ENCODE measurements at regions not wholly inside any gene's neighbourhood (a gene's known extent, or its start where the extent isn't known, plus 50 kb on each side); places are given as distances from the start of the nearest gene placed in this dataset.

DNA sequence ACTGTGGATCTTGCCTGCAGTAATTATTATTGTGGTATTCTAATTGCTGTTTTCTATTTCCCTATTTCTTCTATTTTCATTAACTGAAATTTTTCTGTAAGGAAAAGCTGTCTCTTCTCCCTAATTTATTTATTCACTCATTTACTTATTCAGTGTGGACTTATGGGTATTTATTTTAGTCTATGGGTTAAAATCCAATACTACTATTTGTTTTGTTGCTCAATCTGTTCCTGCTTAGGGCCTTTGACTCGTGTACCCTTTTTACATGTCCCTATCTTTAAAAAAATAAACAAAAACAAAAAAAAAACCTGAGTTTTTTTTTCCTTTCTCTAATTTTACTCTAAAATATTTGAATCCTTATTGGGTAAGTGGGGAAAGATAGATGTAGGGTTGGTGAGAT lies 166.2 kb upstream of the IVNS1ABP start:
- DNase-seq = no peak
- H3K36me3 ChIP-seq (ENCODE audit: control insufficient read depth, insufficient read depth, low read length) = no peaks in the 10 kb centered on the region
- no peak overlapping the region for H3K4me3 ChIP-seq (ENCODE audit: insufficient read depth, low read depth, low read length, poor library complexity, severe bottlenecking)
- no peaks in the 10 kb centered on the region for H3K27me3 ChIP-seq (replicated peaks; ENCODE audit: control insufficient read depth, insufficient read depth, low read length, poor library complexity, severe bottlenecking)
- H3K9me3 ChIP-seq (ENCODE audit: control insufficient read depth, low read length) = no peaks in the 10 kb centered on the region
- no peaks in the 10 kb centered on the region for H3K4me1 ChIP-seq (ENCODE audit: control insufficient read depth, insufficient read depth, low read length, poor library complexity, severe bottlenecking)
- H3K27ac ChIP-seq (ENCODE audit: insufficient read depth, low read length, poor library complexity, severe bottlenecking) = no peak overlapping the region

DNA sequence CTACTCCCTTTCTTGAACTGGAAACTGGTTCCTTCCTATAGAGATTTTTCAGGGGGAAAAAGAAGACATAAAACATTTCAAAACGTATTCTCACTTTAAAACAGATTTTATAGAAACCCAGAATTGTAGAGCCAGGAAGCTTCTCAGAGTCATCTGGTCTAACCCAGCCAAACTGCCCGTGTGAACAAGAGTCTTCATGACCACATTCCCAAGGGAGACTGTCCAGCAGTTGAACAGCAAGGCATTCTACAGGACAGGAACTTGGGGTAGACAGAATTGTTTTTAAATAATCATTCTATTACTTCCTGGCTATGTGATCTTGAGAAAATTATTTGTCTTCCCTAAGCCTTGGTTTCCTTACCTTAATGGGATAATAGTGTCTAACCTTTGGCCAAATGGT lies 163.5 kb upstream of the IVNS1ABP start:
- no peaks in the 10 kb centered on the region for H3K9me3 ChIP-seq (ENCODE audit: control insufficient read depth, low read length)
- no peak for DNase-seq
- no peak overlapping the region for H3K4me3 ChIP-seq (ENCODE audit: insufficient read depth, low read depth, low read length, poor library complexity, severe bottlenecking)
- H3K4me1 ChIP-seq (ENCODE audit: control insufficient read depth, insufficient read depth, low read length, poor library complexity, severe bottlenecking) = no peaks in the 10 kb centered on the region
- no peaks in the 10 kb centered on the region for H3K36me3 ChIP-seq (ENCODE audit: control insufficient read depth, insufficient read depth, low read length)
- no peaks in the 10 kb centered on the region for H3K27me3 ChIP-seq (replicated peaks; ENCODE audit: control insufficient read depth, insufficient read depth, low read length, poor library complexity, severe bottlenecking)
- H3K27ac ChIP-seq (ENCODE audit: insufficient read depth, low read length, poor library complexity, severe bottlenecking) = no peak overlapping the region

DNA sequence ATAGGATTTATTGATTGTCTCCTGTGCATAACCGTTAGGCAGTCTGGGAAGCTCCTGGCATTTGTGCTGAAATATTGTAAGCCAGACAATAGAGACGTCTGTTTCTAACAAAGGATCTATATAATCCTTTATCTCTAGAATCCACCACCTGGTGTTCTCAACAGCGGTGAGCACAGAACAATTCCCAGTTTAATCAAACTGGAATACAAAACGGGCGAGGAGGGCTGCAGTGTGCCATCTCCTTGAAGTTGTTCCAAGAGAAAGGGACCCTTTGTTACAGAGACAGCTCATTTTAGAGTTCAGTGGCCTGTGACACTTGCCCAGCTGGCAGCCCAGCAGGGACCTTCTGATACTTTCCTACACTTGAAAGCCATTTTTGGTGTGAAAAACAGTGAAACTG lies 162.8 kb upstream of the IVNS1ABP start:
- no peaks in the 10 kb centered on the region for H3K36me3 ChIP-seq (ENCODE audit: control insufficient read depth, insufficient read depth, low read length)
- H3K27ac ChIP-seq (ENCODE audit: insufficient read depth, low read length, poor library complexity, severe bottlenecking) = no peak overlapping the region
- no peaks in the 10 kb centered on the region for H3K27me3 ChIP-seq (replicated peaks; ENCODE audit: control insufficient read depth, insufficient read depth, low read length, poor library complexity, severe bottlenecking)
- DNase-seq = no peak
- H3K4me3 ChIP-seq (ENCODE audit: insufficient read depth, low read depth, low read length, poor library complexity, severe bottlenecking) = no peak overlapping the region
- H3K9me3 ChIP-seq (ENCODE audit: control insufficient read depth, low read length) = no peaks in the 10 kb centered on the region
- H3K4me1 ChIP-seq (ENCODE audit: control insufficient read depth, insufficient read depth, low read length, poor library complexity, severe bottlenecking) = no peaks in the 10 kb centered on the region

DNA sequence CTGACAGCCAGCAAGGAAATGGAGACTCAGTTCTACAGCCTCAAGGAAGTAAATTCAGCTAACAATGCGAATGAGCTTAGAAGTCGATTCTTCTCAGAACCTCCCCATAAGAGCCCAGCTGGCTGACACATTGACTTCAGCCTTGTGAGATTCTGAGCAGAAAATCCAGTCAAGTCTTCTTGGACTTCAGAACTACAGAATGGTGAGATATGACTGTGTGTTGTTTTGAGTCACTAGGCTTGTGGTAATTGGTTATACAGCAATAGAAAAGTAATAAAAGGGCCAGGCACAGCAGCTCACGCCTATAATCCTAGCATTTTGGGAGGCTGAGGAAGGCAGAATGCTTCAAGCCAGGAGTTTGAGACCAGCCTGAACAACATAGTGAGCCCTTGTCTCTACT lies 161.8 kb upstream of the IVNS1ABP start:
- Histone ChIP-seq H3K9me3 (ENCODE audit: control insufficient read depth, low read length) (no peaks in the 10 kb centered on the region), H3K27ac (ENCODE audit: insufficient read depth, low read length, poor library complexity, severe bottlenecking) (no peak overlapping the region), H3K36me3 (ENCODE audit: control insufficient read depth, insufficient read depth, low read length) (no peaks in the 10 kb centered on the region), H3K4me1 (ENCODE audit: control insufficient read depth, insufficient read depth, low read length, poor library complexity, severe bottlenecking) (no peaks in the 10 kb centered on the region), H3K27me3 (replicated peaks; ENCODE audit: control insufficient read depth, insufficient read depth, low read length, poor library complexity, severe bottlenecking) (no peaks in the 10 kb centered on the region), H3K4me3 (ENCODE audit: insufficient read depth, low read depth, low read length, poor library complexity, severe bottlenecking) (no peak overlapping the region)
- no peak for DNase-seq

DNA sequence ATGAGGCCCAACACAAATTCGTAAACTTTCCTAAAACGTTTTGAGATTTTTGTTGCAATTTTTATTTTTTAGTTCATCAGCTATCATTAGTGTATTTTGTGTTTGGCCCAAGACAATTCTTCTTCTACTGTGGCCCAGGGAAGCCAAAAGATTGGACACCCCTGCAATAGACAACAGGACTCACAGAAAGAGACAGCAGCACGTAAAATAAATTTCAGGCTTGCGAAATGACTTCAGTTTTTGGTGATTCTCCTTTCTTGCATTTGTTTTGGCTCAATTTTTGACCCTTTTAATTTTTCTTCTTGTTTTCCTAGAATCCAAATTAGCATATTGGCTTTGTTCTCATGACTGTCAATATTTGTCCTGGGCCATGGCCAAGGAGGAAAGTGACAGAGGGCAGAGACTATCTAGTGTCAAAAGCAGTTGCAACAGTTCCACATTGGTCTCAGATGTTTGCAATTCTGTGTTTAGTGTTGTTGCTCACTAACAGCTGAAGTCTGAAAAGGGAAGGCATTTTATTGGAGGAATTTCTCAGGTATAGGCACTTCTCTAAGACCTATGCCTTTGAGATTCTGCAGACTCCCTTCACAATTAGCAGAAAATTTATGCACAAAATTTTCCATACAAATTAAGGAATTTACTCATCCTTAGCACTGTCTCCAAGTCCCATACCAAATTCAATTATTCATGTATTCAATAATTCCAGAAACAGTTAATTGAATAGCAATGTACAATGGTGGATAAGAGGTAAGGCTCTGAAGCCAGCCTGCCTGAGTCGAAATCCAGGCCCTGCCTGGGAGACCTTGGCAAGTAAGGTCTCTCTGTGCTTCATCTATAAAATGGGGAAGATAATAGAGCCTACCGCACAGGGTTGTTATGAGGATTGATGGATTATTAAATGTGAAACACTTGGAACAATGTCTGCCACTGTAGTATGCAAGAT lies 160.9 kb upstream of the IVNS1ABP start:
- Histone ChIP-seq H3K4me3 (ENCODE audit: insufficient read depth, low read depth, low read length, poor library complexity, severe bottlenecking) (no peak overlapping the region), H3K27me3 (replicated peaks; ENCODE audit: control insufficient read depth, insufficient read depth, low read length, poor library complexity, severe bottlenecking) (no peaks in the 10 kb centered on the region), H3K27ac (ENCODE audit: insufficient read depth, low read length, poor library complexity, severe bottlenecking) (no peak overlapping the region), H3K9me3 (ENCODE audit: control insufficient read depth, low read length) (no peaks in the 10 kb centered on the region), H3K4me1 (ENCODE audit: control insufficient read depth, insufficient read depth, low read length, poor library complexity, severe bottlenecking) (no peaks in the 10 kb centered on the region), H3K36me3 (ENCODE audit: control insufficient read depth, insufficient read depth, low read length) (no peaks in the 10 kb centered on the region)
- DNase-seq = no peak

DNA sequence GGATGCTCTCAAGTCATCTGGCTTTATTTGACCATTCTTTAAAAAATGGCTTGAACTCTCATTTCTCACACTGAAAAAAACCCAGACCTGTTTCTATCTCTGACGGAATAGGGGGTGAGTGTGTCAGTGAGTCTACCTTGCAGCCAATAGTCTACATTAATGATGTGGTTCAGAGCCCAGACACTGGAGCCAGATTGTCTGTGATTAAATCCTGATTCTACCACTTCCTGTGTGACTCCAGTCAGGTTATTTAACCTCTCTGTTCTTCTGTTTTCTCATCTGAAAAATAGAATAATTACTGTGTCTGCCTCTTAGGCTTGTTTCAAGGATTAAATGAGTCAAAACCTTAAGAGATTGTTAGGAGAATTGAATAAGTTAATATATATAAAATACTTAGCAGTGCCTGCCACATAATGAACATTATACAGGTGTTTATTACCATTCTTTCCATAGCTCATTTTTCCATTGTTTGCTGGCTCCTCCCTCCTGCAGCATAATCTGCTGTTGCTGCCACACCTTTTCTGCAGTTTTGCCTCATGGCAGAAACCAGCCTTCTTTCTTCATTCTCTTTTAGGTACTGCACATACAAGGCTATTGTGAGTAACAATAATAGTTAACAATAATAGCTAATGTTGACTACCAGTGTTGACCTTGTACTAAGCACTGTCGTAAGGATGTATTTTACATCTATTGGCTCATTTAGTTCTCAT lies 157.6 kb upstream of the IVNS1ABP start:
- H3K4me1 ChIP-seq (ENCODE audit: control insufficient read depth, insufficient read depth, low read length, poor library complexity, severe bottlenecking) = no peaks in the 10 kb centered on the region
- H3K4me3 ChIP-seq (ENCODE audit: insufficient read depth, low read depth, low read length, poor library complexity, severe bottlenecking) = no peak overlapping the region
- H3K36me3 ChIP-seq (ENCODE audit: control insufficient read depth, insufficient read depth, low read length) = no peaks in the 10 kb centered on the region
- no peaks in the 10 kb centered on the region for H3K27me3 ChIP-seq (replicated peaks; ENCODE audit: control insufficient read depth, insufficient read depth, low read length, poor library complexity, severe bottlenecking)
- no peak overlapping the region for H3K27ac ChIP-seq (ENCODE audit: insufficient read depth, low read length, poor library complexity, severe bottlenecking)
- DNase-seq = no peak
- no peaks in the 10 kb centered on the region for H3K9me3 ChIP-seq (ENCODE audit: control insufficient read depth, low read length)

DNA sequence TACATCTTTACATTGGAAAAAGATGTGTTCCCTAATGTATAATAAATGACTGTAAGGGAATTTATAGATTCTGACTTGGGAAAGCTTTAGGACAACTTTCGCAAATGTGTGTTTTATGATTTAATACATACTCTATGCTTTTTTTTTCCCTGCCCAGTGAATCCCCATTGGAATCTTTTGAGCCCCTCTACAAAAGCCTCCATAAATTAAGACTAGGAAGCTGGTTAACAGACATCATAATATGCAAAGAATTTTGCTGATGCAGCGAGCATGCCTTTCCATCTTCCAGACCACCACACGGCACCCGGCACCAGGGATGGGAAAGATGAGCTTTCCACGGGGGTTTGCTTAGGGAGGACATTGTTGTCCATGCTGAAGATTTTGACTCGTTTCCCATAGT lies 156.1 kb upstream of the IVNS1ABP start:
- no peak for DNase-seq
- H3K27me3 ChIP-seq (replicated peaks; ENCODE audit: control insufficient read depth, insufficient read depth, low read length, poor library complexity, severe bottlenecking) = no peaks in the 10 kb centered on the region
- H3K36me3 ChIP-seq (ENCODE audit: control insufficient read depth, insufficient read depth, low read length) = no peaks in the 10 kb centered on the region

DNA sequence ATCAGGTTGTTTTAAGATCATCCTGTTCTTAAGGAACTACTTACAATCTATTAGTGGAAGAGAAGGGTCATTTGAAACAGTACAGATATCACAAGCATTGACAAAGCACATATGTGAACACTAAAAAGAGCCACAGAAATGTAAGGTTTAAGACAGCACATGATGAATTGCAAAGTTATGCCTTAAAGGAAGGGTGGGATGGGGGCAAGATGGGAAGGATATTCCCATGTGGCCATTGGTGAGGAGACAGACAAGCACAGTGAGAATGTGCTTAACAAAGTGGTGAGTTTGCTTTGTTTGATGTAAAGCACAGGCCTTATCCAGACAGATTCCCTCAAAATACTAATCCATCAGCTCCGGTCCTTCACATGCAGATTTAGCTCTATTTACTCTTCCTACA lies 151.6 kb upstream of the IVNS1ABP start:
- DNase-seq = no peak
- H3K27ac ChIP-seq (ENCODE audit: insufficient read depth, low read length, poor library complexity, severe bottlenecking) = no peak overlapping the region
- no peaks in the 10 kb centered on the region for H3K9me3 ChIP-seq (ENCODE audit: control insufficient read depth, low read length)
- H3K36me3 ChIP-seq (ENCODE audit: control insufficient read depth, insufficient read depth, low read length) = no peaks in the 10 kb centered on the region
- H3K4me3 ChIP-seq (ENCODE audit: insufficient read depth, low read depth, low read length, poor library complexity, severe bottlenecking) = no peak overlapping the region
- no peaks in the 10 kb centered on the region for H3K4me1 ChIP-seq (ENCODE audit: control insufficient read depth, insufficient read depth, low read length, poor library complexity, severe bottlenecking)
- H3K27me3 ChIP-seq (replicated peaks; ENCODE audit: control insufficient read depth, insufficient read depth, low read length, poor library complexity, severe bottlenecking) = no peaks in the 10 kb centered on the region

More for the DNA sequence above, 156.1 kb upstream of the IVNS1ABP start:
- Histone ChIP-seq H3K27ac (ENCODE audit: insufficient read depth, low read length, poor library complexity, severe bottlenecking) (no peak overlapping the region), H3K4me1 (ENCODE audit: control insufficient read depth, insufficient read depth, low read length, poor library complexity, severe bottlenecking) (no peaks in the 10 kb centered on the region), H3K4me3 (ENCODE audit: insufficient read depth, low read depth, low read length, poor library complexity, severe bottlenecking) (no peak overlapping the region), H3K9me3 (ENCODE audit: control insufficient read depth, low read length) (no peaks in the 10 kb centered on the region)

DNA sequence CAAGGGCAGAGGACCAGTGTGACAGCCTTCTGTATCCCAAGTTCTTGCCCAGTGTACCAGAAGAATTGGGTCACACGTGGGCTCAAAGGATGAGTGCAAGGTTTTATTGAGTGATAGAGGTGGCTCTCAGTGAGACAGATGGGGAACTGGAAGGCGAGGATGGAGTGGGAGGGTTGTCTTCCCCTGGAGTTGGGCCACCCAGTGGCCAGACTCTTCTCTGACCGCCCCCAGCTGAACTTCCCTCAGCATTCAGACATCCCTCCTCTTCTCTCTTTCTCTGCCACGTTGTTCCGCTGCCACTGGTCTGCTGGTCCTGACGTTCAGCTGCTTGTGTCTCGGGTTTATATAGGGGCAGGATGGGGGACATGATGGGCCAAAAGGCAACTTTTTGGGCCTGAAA lies 150.1 kb upstream of the IVNS1ABP start:
- Histone ChIP-seq H3K36me3 (ENCODE audit: control insufficient read depth, insufficient read depth, low read length) (no peaks in the 10 kb centered on the region), H3K9me3 (ENCODE audit: control insufficient read depth, low read length) (no peaks in the 10 kb centered on the region), H3K27me3 (replicated peaks; ENCODE audit: control insufficient read depth, insufficient read depth, low read length, poor library complexity, severe bottlenecking) (no peaks in the 10 kb centered on the region), H3K27ac (ENCODE audit: insufficient read depth, low read length, poor library complexity, severe bottlenecking) (no peak overlapping the region), H3K4me3 (ENCODE audit: insufficient read depth, low read depth, low read length, poor library complexity, severe bottlenecking) (no peak overlapping the region), H3K4me1 (ENCODE audit: control insufficient read depth, insufficient read depth, low read length, poor library complexity, severe bottlenecking) (no peaks in the 10 kb centered on the region)
- no peak for DNase-seq

DNA sequence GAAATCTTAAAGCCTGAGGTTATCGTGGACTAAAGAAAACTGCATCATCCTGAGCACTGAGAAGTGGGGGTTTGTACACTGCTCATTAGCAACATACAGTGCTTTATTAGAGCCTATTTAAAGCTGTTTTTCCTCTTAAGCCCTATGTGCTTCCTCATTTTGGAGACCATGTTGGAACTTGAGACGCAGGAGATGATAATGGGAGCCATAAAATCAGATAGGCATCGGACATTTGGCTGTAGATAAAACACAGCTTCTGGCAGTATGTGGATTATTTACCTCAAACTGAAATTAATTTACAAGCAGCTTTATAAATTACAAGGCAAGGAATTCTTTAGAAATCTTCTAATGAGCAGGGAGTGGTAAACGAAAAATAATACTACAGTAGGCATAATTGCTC lies 147.7 kb upstream of the IVNS1ABP start:
- Histone ChIP-seq H3K4me3 (ENCODE audit: insufficient read depth, low read depth, low read length, poor library complexity, severe bottlenecking) (no peak overlapping the region), H3K27ac (ENCODE audit: insufficient read depth, low read length, poor library complexity, severe bottlenecking) (no peak overlapping the region), H3K4me1 (ENCODE audit: control insufficient read depth, insufficient read depth, low read length, poor library complexity, severe bottlenecking) (no peaks in the 10 kb centered on the region), H3K36me3 (ENCODE audit: control insufficient read depth, insufficient read depth, low read length) (no peaks in the 10 kb centered on the region), H3K9me3 (ENCODE audit: control insufficient read depth, low read length) (no peaks in the 10 kb centered on the region), H3K27me3 (replicated peaks; ENCODE audit: control insufficient read depth, insufficient read depth, low read length, poor library complexity, severe bottlenecking) (no peaks in the 10 kb centered on the region)
- no peak for DNase-seq

Data from effector memory CD4-positive, alpha-beta T cell (primary cell).